GM12865 (cell line): ENCODE measurements at regions not wholly inside any gene's neighbourhood (a gene's known extent, or its start where the extent isn't known, plus 50 kb on each side); places are given as distances from the start of the nearest gene placed in this dataset.

Experiments
- DNase-seq: peaks from one replicate; pipeline ENCODE4 v3.0.0; 2010; ENCODE audit warnings: low read depth
- H3K4me3 ChIP-seq: 2 replicates; pipeline ENCODE4 v1.5.1; 2011; ENCODE audit warnings: mild to moderate bottlenecking, low read depth, low read length, control low read depth
- CTCF ChIP-seq: IDR thresholded peaks from 2 replicates; pipeline ENCODE4 v1.5.1; 2011; ENCODE audit warnings: low read length, control low read depth, low read depth, inconsistent platforms; ENCODE audit not compliant: insufficient read depth; ENCODE audit errors: missing control alignments

GRCh38 chr5:72694856-72695255 is 121.6 kb upstream of the TNPO1 start:
- no peak overlapping the region for H3K4me3 ChIP-seq
- TF ChIP-seq CTCF: no peak

GRCh38 chr5:72693546-72694205 is 122.8 kb upstream of the TNPO1 start:
- DNase-seq: no peak
- no peak for TF ChIP-seq CTCF
- no peak overlapping the region for H3K4me3 ChIP-seq

More at GRCh38 chr5:72694856-72695255, 121.6 kb upstream of the TNPO1 start:
- DNase-seq: no peak

GRCh38 chr5:72692651-72693442 is 123.6 kb upstream of the TNPO1 start:
- no peak for TF ChIP-seq CTCF
- no peak for DNase-seq
- H3K4me3 ChIP-seq: no peak overlapping the region

- DNase-seq: no peak
- no peak for TF ChIP-seq CTCF
- H3K4me3 ChIP-seq: no peak overlapping the region
These were observed 124.2 kb upstream of the TNPO1 start for GRCh38 chr5:72692231-72692637.

- H3K4me3 ChIP-seq: no peak overlapping the region
- no peak for DNase-seq
- no peak for TF ChIP-seq CTCF
These were observed 124.7 kb upstream of the TNPO1 start for GRCh38 chr5:72691751-72692150.

- H3K4me3 ChIP-seq: no peak overlapping the region
- DNase-seq: no peak
- TF ChIP-seq CTCF: no peak
These were observed 127.5 kb upstream of the TNPO1 start for GRCh38 chr5:72688916-72689315.

GRCh38 chr5:72687288-72687687 is 129.2 kb upstream of the TNPO1 start:
- no peak for DNase-seq
- TF ChIP-seq CTCF: no peak
- H3K4me3 ChIP-seq: no peak overlapping the region
